GM12878 (cell line): ENCODE measurements at regions not wholly inside any gene's neighbourhood (a gene's known extent, or its start where the extent isn't known, plus 50 kb on each side); places are given as distances from the start of the nearest gene placed in this dataset.

Experiments used
- ATAC-seq: fragments of 200-7000 bp; cut with Tn5 transposase; 3 replicates; pipeline ENCODE4 v1.9.1; 2020; ENCODE audit warnings: mild to moderate bottlenecking, moderate library complexity
- BruUV-seq: library from RNA; stranded (reverse); fragments of 400-500 nt; replicated peaks from 2 replicates; lab custom pipeline; 2021; lab: Mats Ljungman, UMichigan
- CTCF ChIA-PET: fragments of 300-600 bp; sonication (Branson Sonifier 250); formaldehyde crosslinking; extraction: SDS; loops from one replicate; lab custom pipeline; 2021; ENCODE audit warnings: inconsistent platforms; lab: Yijun Ruan, JAX
- POLR2A ChIA-PET: fragments of 350-600 bp; formaldehyde crosslinking; extraction: SDS; loops from one replicate; lab custom pipeline; 2021; ENCODE audit warnings: inconsistent platforms; lab: Charles Lee
- RAD21 ChIA-PET: fragments of 300-600 bp; sonication (Branson Sonifier 250); formaldehyde crosslinking; loops from one replicate; lab custom pipeline; 2023; ENCODE audit warnings: antibody characterized with exemption; ENCODE audit not compliant: unreplicated experiment; lab: Charles Lee
- SMC1A ChIA-PET: fragments of 300-600 bp; sonication (Branson Sonifier 250); formaldehyde crosslinking; loops from one replicate; lab custom pipeline; 2023; ENCODE audit not compliant: unreplicated experiment, uncharacterized antibody; lab: Charles Lee
- DNase-seq: peaks from one replicate; pipeline ENCODE4 v3.0.0-alpha.2; 2011; ENCODE audit warnings: low read depth, low spot score
- FAIRE-seq: peaks from 3 replicates; lab custom pipeline; 2011; peaks lifted over from hg19 to GRCh38; lab: Jason Lieb, UNC
- H2AFZ ChIP-seq: 2 replicates; pipeline ENCODE4 v1.6.0; 2011; ENCODE audit warnings: low read depth, low read length, control low read depth; ENCODE audit not compliant: control insufficient read depth
- H3K27ac ChIP-seq: 2 replicates; pipeline ENCODE4 v1.5.1; 2011; ENCODE audit warnings: control low read depth; ENCODE audit not compliant: control insufficient read depth, insufficient read depth
- H3K27me3 ChIP-seq, 2 experiments: replicated peaks in 1 of 2; 2 replicates each; pipeline versions ENCODE4 v1.6.0 to v1.6.1; 2011; ENCODE audit warnings: low read length in 1 of 2; ENCODE audit not compliant: control insufficient read depth in 2 of 2, insufficient read depth in 2 of 2
- H3K36me3 ChIP-seq, 2 experiments: 2 replicates each; pipeline ENCODE4 v1.5.1; 2011; ENCODE audit warnings: low read length in 1 of 2; ENCODE audit not compliant: control insufficient read depth in 2 of 2, insufficient read depth in 2 of 2
- H3K4me1 ChIP-seq: 2 replicates; pipeline ENCODE4 v1.6.1; 2011; ENCODE audit warnings: mild to moderate bottlenecking, low read length, moderate library complexity, mixed read lengths; ENCODE audit not compliant: control insufficient read depth, insufficient read depth
- H3K4me2 ChIP-seq: 2 replicates; pipeline ENCODE4 v1.6.0; 2011; ENCODE audit warnings: control low read depth; ENCODE audit not compliant: control insufficient read depth, insufficient read depth
- H3K4me3 ChIP-seq: fragments of 200-600 bp; sonication (generic); 2 replicates; pipeline ENCODE4 v1.5.1; 2016
- H3K79me2 ChIP-seq: 2 replicates; pipeline ENCODE4 v1.6.0; 2011; ENCODE audit warnings: low read length; ENCODE audit not compliant: control insufficient read depth, insufficient read depth
- H3K9ac ChIP-seq: 2 replicates; pipeline ENCODE4 v1.8.0; 2011; ENCODE audit warnings: low read length, control low read depth, mixed read lengths; ENCODE audit not compliant: control insufficient read depth, insufficient read depth
- H3K9me3 ChIP-seq: replicated peaks from 3 replicates; pipeline ENCODE4 v1.5.1; 2011; ENCODE audit warnings: mild to moderate bottlenecking, low read length; ENCODE audit not compliant: control insufficient read depth, insufficient read depth
- H4K20me1 ChIP-seq: 2 replicates; pipeline ENCODE4 v1.6.0; 2011; ENCODE audit not compliant: control insufficient read depth, insufficient read depth
- BACH1 ChIP-seq: fragments of 450-650 bp; IDR thresholded peaks from 2 replicates; pipeline ENCODE4 v1.6.1; 2017; ENCODE audit warnings: mild to moderate bottlenecking, borderline replicate concordance
- CREM ChIP-seq: IDR thresholded peaks from 2 replicates; pipeline ENCODE4 v1.6.1; 2014; ENCODE audit warnings: antibody characterized with exemption, low read depth
- NR2C1 ChIP-seq: fragments of 450-650 bp; IDR thresholded peaks from 2 replicates; pipeline ENCODE4 v1.6.1; 2017; ENCODE audit warnings: antibody characterized with exemption, mild to moderate bottlenecking, moderate library complexity
- RAD51 ChIP-seq: fragments of 450-650 bp; IDR thresholded peaks from 2 replicates; pipeline ENCODE4 v1.6.1; 2016; ENCODE audit warnings: moderate library complexity, mild to moderate bottlenecking, inconsistent platforms
- TARDBP ChIP-seq: IDR thresholded peaks from 2 replicates; pipeline ENCODE4 v1.6.1; 2016; ENCODE audit warnings: borderline replicate concordance
- TBL1XR1 ChIP-seq: IDR thresholded peaks from 2 replicates; pipeline ENCODE4 v1.6.1; 2012; ENCODE audit warnings: low read depth, low read length, improper control_type of control experiment
- TCF7 ChIP-seq: IDR thresholded peaks from 2 replicates; pipeline ENCODE4 v1.6.1; 2014; ENCODE audit warnings: antibody characterized with exemption, borderline replicate concordance
- ZNF687 ChIP-seq: fragments of 450-650 bp; IDR thresholded peaks from 2 replicates; pipeline ENCODE4 v1.6.1; 2017; ENCODE audit warnings: mild to moderate bottlenecking, moderate library complexity
- WGBS: methylation state at CpG from one replicate; pipeline ENCODE4 v1.1.6; 2016; ENCODE audit warnings: low lambda C conversion rate; ENCODE audit not compliant: insufficient replicate concordance, insufficient coverage; ENCODE audit errors: missing lambda C conversion rate; 5-methylcytosine and 5-hydroxymethylcytosine counted together
- in situ Hi-C: fragments of 300-500 bp; cut with MboI; formaldehyde crosslinking; loops from 9 replicates; pipeline ENCODE4 v1.14.3; 2018; ENCODE audit warnings: mixed read lengths
- intact Hi-C: fragments of 100-400 bp; cut with micrococcal nuclease; formaldehyde crosslinking; loops from one replicate; pipeline ENCODE4 v1.14.2; 2022; ENCODE audit not compliant: unreplicated experiment

GRCh38 chr6:144728804-144729203 lies 443.7 kb downstream of the UTRN start:
- ChIA-PET POLR2A (interaction anchor here (1.8 kb wide), 1 partner anchor 24 kb away, joined by 5 read pairs; no protein-coding TSS in a partner anchor), SMC1A (interaction anchor here (0.9 to 3.1 kb wide), 6 partner anchors 9 to 177 kb away, joined by 3 to 12 read pairs (median 6); no protein-coding TSS in a partner anchor), RAD21 (interaction anchor here (1.0 to 1.8 kb wide), 5 partner anchors 13 to 142 kb away, joined by 3 to 7 read pairs (median 4); no protein-coding TSS in a partner anchor), CTCF (interaction anchor here (1.0 to 1.4 kb wide), 2 partner anchors 141 to 145 kb away, joined by 3 to 4 read pairs; no protein-coding TSS in a partner anchor)
- H3K79me2 ChIP-seq: no peaks in the 10 kb centered on the region
- no peaks in the 10 kb centered on the region for H4K20me1 ChIP-seq
- FAIRE-seq (no peak), ATAC-seq (no peak), DNase-seq (no peak)
- TF ChIP-seq ZNF687 (no peak), TARDBP (no peak), RAD51 (no peak), BACH1 (no peak), TBL1XR1 (no peak), CREM (no peak), TCF7 (no peak), NR2C1 (no peak)
- no peak overlapping the region for H3K4me2 ChIP-seq
- intact Hi-C loops (loop anchor here (10.0 kb wide), 1 partner anchor 144 kb away; no protein-coding TSS in a partner anchor), in situ Hi-C loops (no loop called here)
- WGBS: 99% methylated on average over 4 of the region's 4 CpGs
- H3K4me3 ChIP-seq: no peak overlapping the region
- no peak overlapping the region for H3K27ac ChIP-seq
- no TSS peak for BruUV-seq
- H3K9me3 ChIP-seq: no peaks in the 10 kb centered on the region
- no peak overlapping the region for H3K9ac ChIP-seq
- H3K27me3 ChIP-seq: no peaks in the 10 kb centered on the region
- H3K4me1 ChIP-seq: peaks cover 16% of the 10 kb centered on the region; the same call in 1 of the 2 replicates
- no peak overlapping the region for H2AFZ ChIP-seq
- peaks cover 0 to 3% of the 10 kb centered on the region in 2 experiments; a peak in 1 of 4 replicates for H3K36me3 ChIP-seq
